Erythroblast (primary cell): ENCODE measurements at regions not wholly inside any gene's neighbourhood (a gene's known extent, or its start where the extent isn't known, plus 50 kb on each side); places are given as distances from the start of the nearest gene placed in this dataset.

ENCODE experiments used
- GATA1 ChIP-seq: IDR thresholded peaks from 2 replicates; pipeline ENCODE4 v1.6.1; 2011; ENCODE audit warnings: low read depth, mild to moderate bottlenecking, control low read depth, low read length, moderate library complexity
- POLR2A ChIP-seq: IDR thresholded peaks from 2 replicates; pipeline ENCODE4 v1.6.1; 2011; ENCODE audit warnings: mild to moderate bottlenecking, low read length

GRCh38 chr2:103484906-103485305 is 723.1 kb downstream of the TMEM182 start:
- TF ChIP-seq POLR2A: no peak
- no peak for TF ChIP-seq GATA1
